GM19324 (cell line): ENCODE measurements at regions not wholly inside any gene's neighbourhood (a gene's known extent, or its start where the extent isn't known, plus 50 kb on each side); places are given as distances from the start of the nearest gene placed in this dataset.
"Not testable (repeated sequence)": the region's sequence is repeated elsewhere in the genome, so short reads cannot be mapped to it uniquely, and the experiment has no call there.

Source experiments
- ATAC-seq: cut with Tn5 transposase; IDR thresholded peaks from one replicate; pipeline ENCODE4 v1.9.1; 2021; ENCODE audit warnings: mild to moderate bottlenecking, moderate library complexity; ENCODE audit not compliant: unreplicated experiment, low FRiP score

GRCh38 chr6:159416891-159417560, 247.8 kb downstream of the FNDC1 start:
- ATAC-seq: no peak

- ATAC-seq: no peak
Observed at GRCh38 chr6:159415540-159415939, 246.3 kb downstream of the FNDC1 start.

- no peak for ATAC-seq
Observed at GRCh38 chr6:159414711-159415110, 245.5 kb downstream of the FNDC1 start.

GRCh38 chr6:159407211-159407780, 238.1 kb downstream of the FNDC1 start:
- not testable (repeated sequence) for ATAC-seq

GRCh38 chr6:159404296-159404695, 235.1 kb downstream of the FNDC1 start:
- no peak for ATAC-seq

GRCh38 chr6:159400826-159401225, 231.6 kb downstream of the FNDC1 start:
- ATAC-seq: no peak

- ATAC-seq: no peak
Observed at GRCh38 chr6:159399751-159400221, 230.6 kb downstream of the FNDC1 start.

GRCh38 chr6:159398633-159399032, 229.4 kb downstream of the FNDC1 start:
- no peak for ATAC-seq

- ATAC-seq: no peak
Observed at GRCh38 chr6:159397753-159398152, 228.6 kb downstream of the FNDC1 start.

GRCh38 chr6:159395609-159396008, 226.4 kb downstream of the FNDC1 start:
- ATAC-seq: no peak

- ATAC-seq: not testable (repeated sequence)
Observed at GRCh38 chr6:159392695-159393094, 223.5 kb downstream of the FNDC1 start.

- ATAC-seq: no peak
Observed at GRCh38 chr6:159390381-159390780, 221.2 kb downstream of the FNDC1 start.

GRCh38 chr6:159389695-159390094, 220.5 kb downstream of the FNDC1 start:
- ATAC-seq: no peak

- no peak for ATAC-seq
Observed at GRCh38 chr6:159380114-159380513, 210.9 kb downstream of the FNDC1 start.

- no peak for ATAC-seq
Observed at GRCh38 chr6:159378411-159379328, 209.5 kb downstream of the FNDC1 start.

- ATAC-seq: no peak
Observed at GRCh38 chr6:159376516-159377158, 207.4 kb downstream of the FNDC1 start.

GRCh38 chr6:159375014-159375413, 205.8 kb downstream of the FNDC1 start:
- ATAC-seq: no peak

- no peak for ATAC-seq
Observed at GRCh38 chr6:159373670-159374069, 204.5 kb downstream of the FNDC1 start.

GRCh38 chr6:159372333-159372732, 203.1 kb downstream of the FNDC1 start:
- ATAC-seq: no peak

GRCh38 chr6:159360306-159360705, 191.1 kb downstream of the FNDC1 start:
- no peak for ATAC-seq
